ENCODE measurements at regions not wholly inside any gene's neighbourhood (a gene's known extent, or its start where the extent isn't known, plus 50 kb on each side); places are given as distances from the start of the nearest gene placed in this dataset.

GRCh38 chr6:22124756-22125155 lies 172.1 kb downstream of the PRL start:
- TF ChIP-seq POLR2AphosphoS5 (IDR thresholded peaks at IDR 0.05; ENCODE audit: low read depth, low read length) (no peak), REST (IDR thresholded peaks at IDR 0.05; ENCODE audit: low read depth, low read length) (no peak)
- TF ChIP-seq, protein P1, sequence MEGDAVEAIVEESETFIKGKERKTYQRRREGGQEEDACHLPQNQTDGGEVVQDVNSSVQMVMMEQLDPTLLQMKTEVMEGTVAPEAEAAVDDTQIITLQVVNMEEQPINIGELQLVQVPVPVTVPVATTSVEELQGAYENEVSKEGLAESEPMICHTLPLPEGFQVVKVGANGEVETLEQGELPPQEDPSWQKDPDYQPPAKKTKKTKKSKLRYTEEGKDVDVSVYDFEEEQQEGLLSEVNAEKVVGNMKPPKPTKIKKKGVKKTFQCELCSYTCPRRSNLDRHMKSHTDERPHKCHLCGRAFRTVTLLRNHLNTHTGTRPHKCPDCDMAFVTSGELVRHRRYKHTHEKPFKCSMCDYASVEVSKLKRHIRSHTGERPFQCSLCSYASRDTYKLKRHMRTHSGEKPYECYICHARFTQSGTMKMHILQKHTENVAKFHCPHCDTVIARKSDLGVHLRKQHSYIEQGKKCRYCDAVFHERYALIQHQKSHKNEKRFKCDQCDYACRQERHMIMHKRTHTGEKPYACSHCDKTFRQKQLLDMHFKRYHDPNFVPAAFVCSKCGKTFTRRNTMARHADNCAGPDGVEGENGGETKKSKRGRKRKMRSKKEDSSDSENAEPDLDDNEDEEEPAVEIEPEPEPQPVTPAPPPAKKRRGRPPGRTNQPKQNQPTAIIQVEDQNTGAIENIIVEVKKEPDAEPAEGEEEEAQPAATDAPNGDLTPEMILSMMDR (IDR thresholded peaks at IDR 0.05) = no peak
